ENCODE measurements at regions not wholly inside any gene's neighbourhood (a gene's known extent, or its start where the extent isn't known, plus 50 kb on each side); places are given as distances from the start of the nearest gene placed in this dataset.

- no peak for TF ChIP-seq CTCF (IDR thresholded peaks at IDR 0.05)
Measured at GRCh38 chr16:51567911-51568310, 416.8 kb upstream of the SALL1 start.

GRCh38 chr16:51565184-51565583, 414.1 kb upstream of the SALL1 start:
- TF ChIP-seq CTCF (IDR thresholded peaks at IDR 0.05): no peak

- TF ChIP-seq CTCF (IDR thresholded peaks at IDR 0.05): no peak
Measured at GRCh38 chr16:51562891-51563290, 411.8 kb upstream of the SALL1 start.

GRCh38 chr16:51559901-51560300, 408.8 kb upstream of the SALL1 start:
- no peak for TF ChIP-seq CTCF (IDR thresholded peaks at IDR 0.05)

- no peak for TF ChIP-seq CTCF (IDR thresholded peaks at IDR 0.05)
Measured at GRCh38 chr16:51557670-51558069, 406.6 kb upstream of the SALL1 start.

- TF ChIP-seq CTCF (IDR thresholded peaks at IDR 0.05): no peak
Measured at GRCh38 chr16:51556694-51557340, 405.7 kb upstream of the SALL1 start.

GRCh38 chr16:51553910-51554309, 402.8 kb upstream of the SALL1 start:
- TF ChIP-seq CTCF (IDR thresholded peaks at IDR 0.05): no peak

GRCh38 chr16:51553314-51553713, 402.2 kb upstream of the SALL1 start:
- no peak for TF ChIP-seq CTCF (IDR thresholded peaks at IDR 0.05)

Data from LNCAP (cell line).